ENCODE measurements at regions not wholly inside any gene's neighbourhood (a gene's known extent, or its start where the extent isn't known, plus 50 kb on each side); places are given as distances from the start of the nearest gene placed in this dataset.

GRCh38 chr10:36200577-36200976, 558.5 kb upstream of the FZD8 start:
- no peak for TF ChIP-seq POLR2A (IDR thresholded peaks at IDR 0.05; ENCODE audit: low read depth, low read length)
- no peak for TF ChIP-seq POLR2AphosphoS5 (IDR thresholded peaks at IDR 0.05; ENCODE audit: low read depth, low read length)
- no peak for TF ChIP-seq POU2F2 (IDR thresholded peaks at IDR 0.05; ENCODE audit: low read depth, low read length)

All from GM12891 (cell line).